IMR-90 (cell line): ENCODE measurements at regions not wholly inside any gene's neighbourhood (a gene's known extent, or its start where the extent isn't known, plus 50 kb on each side); places are given as distances from the start of the nearest gene placed in this dataset.

Experiments used
- CEBPB ChIP-seq: IDR thresholded peaks from 2 replicates; pipeline ENCODE4 v1.6.1; 2012; ENCODE audit warnings: low read depth, low read length, improper control_type of control experiment
- CHD1 ChIP-seq: IDR thresholded peaks from 2 replicates; pipeline ENCODE4 v1.6.1; 2012; ENCODE audit warnings: low read depth, low read length, improper control_type of control experiment
- CTCF ChIP-seq: conservative IDR thresholded peaks from 2 replicates; pipeline ENCODE4 v1.5.1; 2012; ENCODE audit warnings: mild to moderate bottlenecking, low read depth, low read length, improper control_type of control experiment
- FOS ChIP-seq: fragments of 150-350 bp; IDR thresholded peaks from 2 replicates; pipeline ENCODE4 v1.6.1; 2016; ENCODE audit warnings: low read depth, low read length
- MXI1 ChIP-seq: IDR thresholded peaks from 2 replicates; pipeline ENCODE4 v1.6.1; 2012; ENCODE audit warnings: low read depth, mild to moderate bottlenecking, low read length, moderate library complexity, borderline replicate concordance
- POLR2A ChIP-seq: IDR thresholded peaks from 2 replicates; pipeline ENCODE4 v1.6.1; 2012; ENCODE audit warnings: mild to moderate bottlenecking, low read depth, low read length
- RAD21 ChIP-seq: IDR thresholded peaks from 2 replicates; pipeline ENCODE4 v1.6.1; 2012; ENCODE audit warnings: low read length, improper control_type of control experiment
- RFX5 ChIP-seq: IDR thresholded peaks from 2 replicates; pipeline ENCODE4 v1.8.0; 2012; ENCODE audit warnings: low read depth, mild to moderate bottlenecking, low read length, moderate library complexity
- SMC3 ChIP-seq: fragments of 150-350 bp; IDR thresholded peaks from 2 replicates; pipeline ENCODE4 v1.6.1; 2016; ENCODE audit warnings: low read depth, mild to moderate bottlenecking, antibody characterized with exemption, low read length, moderate library complexity
- TF ChIP-seq, protein P1 (sequence below): fragments of 150-350 bp; IDR thresholded peaks from 2 replicates; pipeline ENCODE4 v1.6.1; 2017; ENCODE audit warnings: mild to moderate bottlenecking, antibody characterized with exemption, low read length, low read depth
- TF ChIP-seq, protein P2 (sequence below): fragments of 150-350 bp; IDR thresholded peaks from 2 replicates; pipeline ENCODE4 v1.6.1; 2016; ENCODE audit warnings: low read depth, mild to moderate bottlenecking, low read length, moderate library complexity, borderline replicate concordance

- TF ChIP-seq, protein P1, sequence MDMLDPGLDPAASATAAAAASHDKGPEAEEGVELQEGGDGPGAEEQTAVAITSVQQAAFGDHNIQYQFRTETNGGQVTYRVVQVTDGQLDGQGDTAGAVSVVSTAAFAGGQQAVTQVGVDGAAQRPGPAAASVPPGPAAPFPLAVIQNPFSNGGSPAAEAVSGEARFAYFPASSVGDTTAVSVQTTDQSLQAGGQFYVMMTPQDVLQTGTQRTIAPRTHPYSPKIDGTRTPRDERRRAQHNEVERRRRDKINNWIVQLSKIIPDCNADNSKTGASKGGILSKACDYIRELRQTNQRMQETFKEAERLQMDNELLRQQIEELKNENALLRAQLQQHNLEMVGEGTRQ = no peak
- TF ChIP-seq RFX5 (no peak), MXI1 (no peak), CTCF (no peak), POLR2A (no peak), SMC3 (no peak), CEBPB (no peak), CHD1 (no peak), RAD21 (no peak), FOS (no peak)
- TF ChIP-seq, protein P2, sequence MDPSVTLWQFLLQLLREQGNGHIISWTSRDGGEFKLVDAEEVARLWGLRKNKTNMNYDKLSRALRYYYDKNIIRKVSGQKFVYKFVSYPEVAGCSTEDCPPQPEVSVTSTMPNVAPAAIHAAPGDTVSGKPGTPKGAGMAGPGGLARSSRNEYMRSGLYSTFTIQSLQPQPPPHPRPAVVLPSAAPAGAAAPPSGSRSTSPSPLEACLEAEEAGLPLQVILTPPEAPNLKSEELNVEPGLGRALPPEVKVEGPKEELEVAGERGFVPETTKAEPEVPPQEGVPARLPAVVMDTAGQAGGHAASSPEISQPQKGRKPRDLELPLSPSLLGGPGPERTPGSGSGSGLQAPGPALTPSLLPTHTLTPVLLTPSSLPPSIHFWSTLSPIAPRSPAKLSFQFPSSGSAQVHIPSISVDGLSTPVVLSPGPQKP = no peak
These were observed 73.2 kb upstream of the NKX1-1 start for GRCh38 chr4:1479454-1479853.
